ENCODE measurements at regions not wholly inside any gene's neighbourhood (a gene's known extent, or its start where the extent isn't known, plus 50 kb on each side); places are given as distances from the start of the nearest gene placed in this dataset.

- Histone ChIP-seq H3K36me3 (ENCODE audit: control insufficient read depth in 4 of 4, insufficient read depth in 3 of 4, low read depth in 1 of 4, low read length in 3 of 4) (no peaks in the 10 kb centered on the region), H3K4me3 (ENCODE audit: low read depth in 1 of 3, low read length in 3 of 3) (no peak overlapping the region), H3K27me3 (ENCODE audit: control insufficient read depth in 4 of 4, insufficient read depth in 4 of 4, low read length in 3 of 4) (no peaks in the 10 kb centered on the region), H3K9me3 (ENCODE audit: control insufficient read depth in 4 of 4, low read length in 3 of 4) (no peaks in the 10 kb centered on the region), H3K27ac (ENCODE audit: low read depth in 1 of 2, low read length in 2 of 2) (no peak overlapping the region), H3K9ac (ENCODE audit: low read depth in 1 of 2, low read length in 2 of 2) (no peak overlapping the region), H3K4me1 (ENCODE audit: control insufficient read depth in 4 of 4, insufficient read depth in 4 of 4, low read length in 3 of 4) (no peaks in the 10 kb centered on the region)
- 91% methylated on average over 2 of the region's 2 CpGs for WGBS
- TF ChIP-seq JUND (IDR thresholded peaks at IDR 0.05), result no peak
- no peak for DNase-seq (ENCODE audit: low spot score)
These were observed 266.5 kb upstream of the BOD1L1 start for GRCh38 chr4:13893987-13894386.

- no peaks in the 10 kb centered on the region for H3K27me3 ChIP-seq (ENCODE audit: control insufficient read depth in 4 of 4, insufficient read depth in 4 of 4, low read length in 3 of 4)
- H3K9me3 ChIP-seq (ENCODE audit: control insufficient read depth in 4 of 4, low read length in 3 of 4), result no peaks in the 10 kb centered on the region
- no peaks in the 10 kb centered on the region for H3K4me1 ChIP-seq (ENCODE audit: control insufficient read depth in 4 of 4, insufficient read depth in 4 of 4, low read length in 3 of 4)
- 98% methylated on average over 4 of the region's 4 CpGs for WGBS
- no peak overlapping the region for H3K27ac ChIP-seq (ENCODE audit: low read depth in 1 of 2, low read length in 2 of 2)
- no peak overlapping the region for H3K4me3 ChIP-seq (ENCODE audit: low read depth in 1 of 3, low read length in 3 of 3)
- no peaks in the 10 kb centered on the region for H3K36me3 ChIP-seq (ENCODE audit: control insufficient read depth in 4 of 4, insufficient read depth in 3 of 4, low read depth in 1 of 4, low read length in 3 of 4)
- no peak for DNase-seq (ENCODE audit: low spot score)
- TF ChIP-seq CTCF (IDR thresholded peaks at IDR 0.05; ENCODE audit: low read depth, low read length, missing input control) (no peak), HNF4G (IDR thresholded peaks at IDR 0.05) (no peak), YY1 (IDR thresholded peaks at IDR 0.05) (no peak), TAF1 (conservative IDR thresholded peaks at IDR 0.05) (no peak), RXRA (IDR thresholded peaks at IDR 0.05) (no peak), EGR1 (IDR thresholded peaks at IDR 0.05; ENCODE audit: low read depth in 2 of 2) (no peak)
- no peak overlapping the region for H3K9ac ChIP-seq (ENCODE audit: low read depth in 1 of 2, low read length in 2 of 2)
These were observed 273.3 kb upstream of the BOD1L1 start for GRCh38 chr4:13900780-13901179.

GRCh38 chr4:13902146-13902545, 274.6 kb upstream of the BOD1L1 start:
- Histone ChIP-seq H3K36me3 (ENCODE audit: control insufficient read depth in 4 of 4, insufficient read depth in 3 of 4, low read depth in 1 of 4, low read length in 3 of 4) (no peaks in the 10 kb centered on the region), H3K4me1 (ENCODE audit: control insufficient read depth in 4 of 4, insufficient read depth in 4 of 4, low read length in 3 of 4) (no peaks in the 10 kb centered on the region), H3K27me3 (ENCODE audit: control insufficient read depth in 4 of 4, insufficient read depth in 4 of 4, low read length in 3 of 4) (no peaks in the 10 kb centered on the region), H3K27ac (ENCODE audit: low read depth in 1 of 2, low read length in 2 of 2) (no peak overlapping the region), H3K4me3 (ENCODE audit: low read depth in 1 of 3, low read length in 3 of 3) (no peak overlapping the region), H3K9ac (ENCODE audit: low read depth in 1 of 2, low read length in 2 of 2) (no peak overlapping the region), H3K9me3 (ENCODE audit: control insufficient read depth in 4 of 4, low read length in 3 of 4) (no peaks in the 10 kb centered on the region)
- TF ChIP-seq EGR1 (IDR thresholded peaks at IDR 0.05; ENCODE audit: low read depth in 2 of 2) (no peak), MAX (IDR thresholded peaks at IDR 0.05) (no peak), TAF1 (conservative IDR thresholded peaks at IDR 0.05) (no peak), ATF3 (IDR thresholded peaks at IDR 0.05) (no peak), GABPA (IDR thresholded peaks at IDR 0.05 in 1 of 2, conservative IDR thresholded peaks at IDR 0.05 in 1 of 2) (no peak), RAD21 (IDR thresholded peaks at IDR 0.05) (no peak), HNF4G (IDR thresholded peaks at IDR 0.05) (no peak), YY1 (IDR thresholded peaks at IDR 0.05) (no peak), JUND (IDR thresholded peaks at IDR 0.05) (no peak), HNF4A (conservative IDR thresholded peaks at IDR 0.05) (no peak), RXRA (IDR thresholded peaks at IDR 0.05) (no peak), CTCF (IDR thresholded peaks at IDR 0.05; ENCODE audit: low read depth, low read length, missing input control) (no peak), SP1 (IDR thresholded peaks at IDR 0.05) (no peak), REST (IDR thresholded peaks at IDR 0.05) (no peak), ZBTB33 (IDR thresholded peaks at IDR 0.05) (no peak)
- no peak for DNase-seq (ENCODE audit: low spot score)
- WGBS, result 95% methylated on average over 1 of the region's 1 CpG

Data from liver (tissue), 8 donors.